GM23248 (cell line): ENCODE measurements at regions not wholly inside any gene's neighbourhood (a gene's known extent, or its start where the extent isn't known, plus 50 kb on each side); places are given as distances from the start of the nearest gene placed in this dataset.

ENCODE experiments used
- EZH2 ChIP-seq: fragments of 200-600 bp; sonication (generic); IDR thresholded peaks from 2 replicates; pipeline ENCODE4 v1.6.1; 2018; ENCODE audit warnings: antibody characterized with exemption, mild to moderate bottlenecking; ENCODE audit not compliant: insufficient read depth, poor library complexity, severe bottlenecking
- EZH2phosphoT487 ChIP-seq: fragments of 200-600 bp; sonication (generic); IDR thresholded peaks from 2 replicates; pipeline ENCODE4 v1.6.1; 2018; ENCODE audit warnings: antibody characterized with exemption, moderate library complexity, mild to moderate bottlenecking, low read depth; ENCODE audit not compliant: insufficient read depth

DNA sequence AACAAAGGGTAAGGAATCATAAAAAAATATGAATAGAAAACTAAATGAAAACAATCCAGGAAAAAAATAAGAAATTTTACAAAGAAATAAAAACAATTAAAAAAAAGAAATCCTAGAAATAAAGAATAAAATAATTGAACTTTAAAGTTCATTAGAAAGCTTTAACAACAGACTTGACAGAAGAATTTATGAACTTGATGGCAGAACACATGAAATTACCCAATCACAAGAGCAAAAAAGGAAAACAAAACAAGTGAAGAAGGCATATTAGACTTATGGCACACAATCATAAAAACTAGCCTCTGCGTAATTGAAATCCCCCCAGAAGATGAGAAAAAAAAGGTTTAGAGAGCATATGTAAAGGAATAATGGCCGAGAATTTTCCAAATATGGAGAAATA is 802.5 kb upstream of the B3GALT2 start:
- TF ChIP-seq EZH2 (no peak), EZH2phosphoT487 (no peak)
